Smooth muscle cell (in vitro differentiated cells): ENCODE measurements at regions not wholly inside any gene's neighbourhood (a gene's known extent, or its start where the extent isn't known, plus 50 kb on each side); places are given as distances from the start of the nearest gene placed in this dataset.

Experiments
- DNase-seq: peaks from one replicate; lab custom pipeline; 2025; ENCODE audit not compliant: unreplicated experiment; lab: John Stamatoyannopoulos, UW
- H2AFZ ChIP-seq: fragments of 200-600 bp; sonication (generic); 2 replicates; pipeline ENCODE4 v1.6.0; 2016; ENCODE audit warnings: antibody characterized with exemption, low read depth, mild to moderate bottlenecking
- H3F3A ChIP-seq: fragments of 200-600 bp; sonication (generic); 2 replicates; pipeline ENCODE4 v1.6.0; 2017; ENCODE audit warnings: antibody characterized with exemption, low read depth
- H3K27ac ChIP-seq: fragments of 200-600 bp; sonication (generic); 2 replicates; pipeline ENCODE4 v1.5.1; 2016; ENCODE audit warnings: low read depth, mild to moderate bottlenecking
- H3K27me3 ChIP-seq: fragments of 200-600 bp; sonication (generic); 2 replicates; pipeline ENCODE4 v1.6.1; 2016; ENCODE audit warnings: low read depth, mild to moderate bottlenecking
- H3K36me3 ChIP-seq: fragments of 200-600 bp; sonication (generic); 2 replicates; pipeline ENCODE4 v1.5.1; 2016; ENCODE audit warnings: low read depth
- H3K4me1 ChIP-seq: fragments of 200-600 bp; sonication (generic); 2 replicates; pipeline ENCODE4 v1.5.1; 2016; ENCODE audit warnings: low read depth
- H3K4me2 ChIP-seq: fragments of 200-600 bp; sonication (generic); 2 replicates; pipeline ENCODE4 v1.6.0; 2016; ENCODE audit warnings: mild to moderate bottlenecking
- H3K4me3 ChIP-seq: fragments of 200-600 bp; sonication (generic); 2 replicates; pipeline ENCODE4 v1.5.1; 2016; ENCODE audit warnings: mild to moderate bottlenecking
- H3K79me2 ChIP-seq: fragments of 200-600 bp; sonication (generic); 2 replicates; pipeline ENCODE4 v1.6.0; 2016; ENCODE audit warnings: low read depth, mild to moderate bottlenecking
- H3K9ac ChIP-seq: fragments of 200-600 bp; sonication (generic); 2 replicates; pipeline ENCODE4 v1.6.0; 2016; ENCODE audit warnings: low read depth
- H3K9me3 ChIP-seq: fragments of 200-600 bp; sonication (generic); replicated peaks from 2 replicates; pipeline ENCODE4 v1.5.1; 2016; ENCODE audit warnings: low read depth
- H4K20me1 ChIP-seq: fragments of 200-600 bp; sonication (generic); 2 replicates; pipeline ENCODE4 v1.6.0; 2016; ENCODE audit warnings: low read depth
- CTCF ChIP-seq: fragments of 200-600 bp; sonication (generic); IDR thresholded peaks from 2 replicates; pipeline ENCODE4 v1.5.1; 2017; ENCODE audit warnings: borderline replicate concordance, mild to moderate bottlenecking, antibody characterized with exemption; ENCODE audit not compliant: insufficient read depth, poor library complexity, severe bottlenecking
- WGBS: methylation state at CpG from one replicate; pipeline ENCODE4 v1.1.7; 2016; ENCODE audit warnings: low lambda C conversion rate; 5-methylcytosine and 5-hydroxymethylcytosine counted together

GRCh38 chr9:107867738-107868137 is 378.2 kb upstream of the KLF4 start:
- no peak overlapping the region for H3K4me2 ChIP-seq
- no peaks in the 10 kb centered on the region for H3K79me2 ChIP-seq
- H3K9ac ChIP-seq: no peak overlapping the region
- H3K36me3 ChIP-seq: no peaks in the 10 kb centered on the region
- no peak for DNase-seq
- no peak overlapping the region for H2AFZ ChIP-seq
- no peaks in the 10 kb centered on the region for H3K4me1 ChIP-seq
- TF ChIP-seq CTCF: no peak
- H3K9me3 ChIP-seq: no peaks in the 10 kb centered on the region
- H3K4me3 ChIP-seq: no peak overlapping the region
- H3K27me3 ChIP-seq: no peaks in the 10 kb centered on the region
- H4K20me1 ChIP-seq: no peaks in the 10 kb centered on the region
- H3K27ac ChIP-seq: no peak overlapping the region
- WGBS: 90% methylated on average over 5 of the region's 5 CpGs
- H3F3A ChIP-seq: no peaks in the 10 kb centered on the region

GRCh38 chr9:107866711-107867311 is 377.2 kb upstream of the KLF4 start:
- no peak overlapping the region for H3K27ac ChIP-seq
- no peak for TF ChIP-seq CTCF
- no peaks in the 10 kb centered on the region for H3K79me2 ChIP-seq
- H4K20me1 ChIP-seq: no peaks in the 10 kb centered on the region
- no peak for DNase-seq
- no peaks in the 10 kb centered on the region for H3K27me3 ChIP-seq
- H3K9me3 ChIP-seq: no peaks in the 10 kb centered on the region
- H3F3A ChIP-seq: no peaks in the 10 kb centered on the region
- H3K4me3 ChIP-seq: no peak overlapping the region
- no peak overlapping the region for H3K9ac ChIP-seq
- H3K4me2 ChIP-seq: no peak overlapping the region
- H2AFZ ChIP-seq: no peak overlapping the region
- no peaks in the 10 kb centered on the region for H3K36me3 ChIP-seq
- no peaks in the 10 kb centered on the region for H3K4me1 ChIP-seq

GRCh38 chr9:107863396-107863795 is 373.8 kb upstream of the KLF4 start:
- Histone ChIP-seq H3K4me2 (peak overlapping the region; percentile 14), H4K20me1 (no peaks in the 10 kb centered on the region), H3K9me3 (no peaks in the 10 kb centered on the region), H3K79me2 (no peaks in the 10 kb centered on the region), H3K9ac (no peak overlapping the region), H2AFZ (no peak overlapping the region), H3K4me1 (no peaks in the 10 kb centered on the region), H3F3A (no peaks in the 10 kb centered on the region), H3K36me3 (no peaks in the 10 kb centered on the region), H3K4me3 (no peak overlapping the region), H3K27ac (no peak overlapping the region), H3K27me3 (no peaks in the 10 kb centered on the region)
- WGBS: 26% methylated on average over 4 of the region's 4 CpGs
- no peak for TF ChIP-seq CTCF
- DNase-seq: no peak

GRCh38 chr9:107862881-107863280 is 373.3 kb upstream of the KLF4 start:
- H3F3A ChIP-seq: no peaks in the 10 kb centered on the region
- H3K9me3 ChIP-seq: no peaks in the 10 kb centered on the region
- WGBS: 68% methylated on average over 1 of the region's 1 CpG
- no peak for TF ChIP-seq CTCF
- no peak overlapping the region for H3K9ac ChIP-seq
- H3K36me3 ChIP-seq: no peaks in the 10 kb centered on the region
- H3K27ac ChIP-seq: no peak overlapping the region
- peak overlapping the region; percentile 14 for H3K4me2 ChIP-seq
- no peaks in the 10 kb centered on the region for H3K79me2 ChIP-seq
- no peaks in the 10 kb centered on the region for H3K27me3 ChIP-seq
- H3K4me3 ChIP-seq: no peak overlapping the region
- H2AFZ ChIP-seq: no peak overlapping the region
- H3K4me1 ChIP-seq: no peaks in the 10 kb centered on the region
- DNase-seq: no peak
- H4K20me1 ChIP-seq: no peaks in the 10 kb centered on the region
